A549 (cell line): ENCODE measurements at regions not wholly inside any gene's neighbourhood (a gene's known extent, or its start where the extent isn't known, plus 50 kb on each side); places are given as distances from the start of the nearest gene placed in this dataset.

Source experiments
- ATAC-seq, 2 experiments: fragments of 200-7000 bp in 1 of 2; fragments of >200 bp in 1 of 2; cut with Nextera tagmentation in 1 of 2; cut with Tn5 transposase in 1 of 2; 3 replicates each; pipeline versions ENCODE4 v1.8.0 to v1.9.1; 2018 to 2020; ENCODE audit warnings: mild to moderate bottlenecking in 1 of 2, moderate library complexity in 1 of 2
- CTCF ChIA-PET: fragments of 300-600 bp; sonication (Branson Sonifier 250); formaldehyde crosslinking; extraction: SDS; loops from one replicate; lab custom pipeline; 2021; ENCODE audit warnings: antibody characterized with exemption, inconsistent platforms; lab: Yijun Ruan, JAX
- POLR2A ChIA-PET: fragments of 350-600 bp; formaldehyde crosslinking; extraction: SDS; loops from one replicate; lab custom pipeline; 2021; ENCODE audit warnings: antibody characterized with exemption, inconsistent platforms; lab: Yijun Ruan, JAX
- DNase-seq, 2 experiments: peaks; one replicate each; pipeline versions ENCODE4 v3.0.0 to v3.0.0-alpha.2; 2011 to 2016; ENCODE audit warnings: low read depth in 1 of 2, low spot score in 1 of 2
- FAIRE-seq: peaks from 2 replicates; lab custom pipeline; 2011; peaks lifted over from hg19 to GRCh38; lab: Jason Lieb, UNC
- H3K27ac ChIP-seq, 2 experiments: fragments of >200 bp; sonication (Bioruptor Twin); formaldehyde crosslinking; 3 replicates each; pipeline ENCODE4 v1.5.1; 2016 to 2017
- H3K4me1 ChIP-seq: fragments of >200 bp; sonication (Bioruptor Twin); formaldehyde crosslinking; 3 replicates; pipeline ENCODE4 v1.6.1; 2016
- H3K4me2 ChIP-seq: fragments of >200 bp; sonication (Bioruptor Twin); formaldehyde crosslinking; 3 replicates; pipeline ENCODE4 v1.6.1; 2016
- H3K4me3 ChIP-seq: fragments of >200 bp; sonication (Bioruptor Twin); formaldehyde crosslinking; 3 replicates; pipeline ENCODE4 v1.5.1; 2016
- H3K9me3 ChIP-seq: fragments of >200 bp; sonication (Bioruptor Twin); formaldehyde crosslinking; 3 replicates; pipeline ENCODE4 v1.6.1; 2016
- BHLHE40 ChIP-seq: IDR thresholded peaks from 2 replicates; pipeline ENCODE4 v1.6.1; 2012; ENCODE audit warnings: low read depth, low read length, inconsistent platforms
- CBX2 ChIP-seq: fragments of 200-600 bp; sonication (generic); IDR thresholded peaks from 2 replicates; pipeline ENCODE4 v1.6.1; 2016; ENCODE audit warnings: low read depth, mild to moderate bottlenecking, borderline replicate concordance
- E2F6 ChIP-seq: IDR thresholded peaks from 2 replicates; pipeline ENCODE4 v1.6.1; 2012; ENCODE audit warnings: low read depth, borderline replicate concordance
- FOSB ChIP-seq: fragments of 250-450 bp; sonication (Bioruptor Pico); IDR thresholded peaks from 2 replicates; pipeline ENCODE4 v1.5.0; 2020; ENCODE audit warnings: mild to moderate bottlenecking, moderate library complexity
- FOSL2 ChIP-seq, 2 experiments: fragments of 450-650 bp in 1 of 2; fragments of >200 bp in 1 of 2; sonication (Bioruptor Twin) in 1 of 2; formaldehyde crosslinking; IDR thresholded peaks; 2 replicates each; pipeline versions ENCODE4 v1.5.0 to v1.6.1; 2016 to 2020; ENCODE audit warnings: mild to moderate bottlenecking in 1 of 2, moderate library complexity in 1 of 2
- GATA3 ChIP-seq: IDR thresholded peaks from 2 replicates; pipeline ENCODE4 v1.6.1; 2012; ENCODE audit warnings: borderline replicate concordance
- HDAC2 ChIP-seq: fragments of 200-600 bp; sonication (generic); IDR thresholded peaks from 2 replicates; pipeline ENCODE4 v1.6.1; 2016
- HOXB13 ChIP-seq: fragments of 250-450 bp; sonication (Bioruptor Pico); IDR thresholded peaks from 2 replicates; pipeline ENCODE4 v1.5.0; 2020; ENCODE audit warnings: low read depth, mild to moderate bottlenecking, moderate library complexity
- HOXB5 ChIP-seq: fragments of 250-450 bp; sonication (Bioruptor Pico); IDR thresholded peaks from 2 replicates; pipeline ENCODE4 v1.5.0; 2020; ENCODE audit warnings: mild to moderate bottlenecking, moderate library complexity
- JUNB ChIP-seq: fragments of >200 bp; sonication (Bioruptor Twin); formaldehyde crosslinking; IDR thresholded peaks from 2 replicates; pipeline ENCODE4 v1.6.1; 2016
- KDM1A ChIP-seq: fragments of 200-600 bp; sonication (generic); IDR thresholded peaks from 2 replicates; pipeline ENCODE4 v1.6.1; 2016; ENCODE audit warnings: low read depth, mild to moderate bottlenecking
- MAFK ChIP-seq: fragments of 450-650 bp; IDR thresholded peaks from 2 replicates; pipeline ENCODE4 v1.6.1; 2014; ENCODE audit not compliant: partially characterized antibody
- MYC ChIP-seq: IDR thresholded peaks from 2 replicates; pipeline ENCODE4 v1.6.1; 2012; ENCODE audit warnings: mild to moderate bottlenecking, inconsistent platforms, low read length, improper control_type of control experiment, borderline replicate concordance
- NFE2L2 ChIP-seq: fragments of 150-350 bp; conservative IDR thresholded peaks from 2 replicates; pipeline ENCODE4 v1.6.1; 2014; ENCODE audit warnings: low read length
- NR3C1 ChIP-seq: fragments of >200 bp; sonication (Bioruptor Twin); formaldehyde crosslinking; IDR thresholded peaks from 3 replicates; pipeline ENCODE4 v1.6.1; 2017
- POLR2AphosphoS2 ChIP-seq: conservative IDR thresholded peaks from 2 replicates; pipeline ENCODE4 v1.6.1; 2012; ENCODE audit warnings: low read length, improper control_type of control experiment, inconsistent platforms
- RAD21 ChIP-seq, 2 experiments: fragments of >200 bp in 1 of 2; sonication (Bioruptor Twin) in 1 of 2; formaldehyde crosslinking in 1 of 2; IDR thresholded peaks in 1 of 2; conservative IDR thresholded peaks in 1 of 2; 2 replicates in 1 of 2; 3 replicates in 1 of 2; pipeline ENCODE4 v1.6.1; 2012 to 2018; ENCODE audit warnings: inconsistent platforms in 1 of 2
- RCOR1 ChIP-seq: fragments of 150-350 bp; IDR thresholded peaks from 2 replicates; pipeline ENCODE4 v1.6.1; 2014; ENCODE audit warnings: antibody characterized with exemption, low read length, low read depth
- SREBF2 ChIP-seq: fragments of 450-650 bp; IDR thresholded peaks from 2 replicates; pipeline ENCODE4 v1.6.1; 2014; ENCODE audit warnings: mild to moderate bottlenecking, moderate library complexity
- ZC3H11A ChIP-seq: fragments of 450-650 bp; IDR thresholded peaks from 2 replicates; pipeline ENCODE4 v1.6.1; 2014; ENCODE audit warnings: antibody characterized with exemption, mild to moderate bottlenecking
- ZFP36 ChIP-seq: fragments of 450-650 bp; IDR thresholded peaks from 2 replicates; pipeline ENCODE4 v1.6.1; 2014; ENCODE audit warnings: borderline replicate concordance; ENCODE audit not compliant: partially characterized antibody
- WGBS: methylation state at CpG from one replicate; pipeline ENCODE4 v1.1.6; 2017; ENCODE audit errors: missing lambda C conversion rate; 5-methylcytosine and 5-hydroxymethylcytosine counted together
- TF ChIP-seq, protein P1 (sequence below): fragments of >200 bp; sonication (Bioruptor Twin); formaldehyde crosslinking; IDR thresholded peaks from 3 replicates; pipeline ENCODE4 v1.5.1; 2016
- TF ChIP-seq, protein P2 (sequence below): fragments of 250-450 bp; sonication (Bioruptor Pico); IDR thresholded peaks from 2 replicates; pipeline ENCODE4 v1.5.0; 2020; ENCODE audit warnings: low read depth, mild to moderate bottlenecking, moderate library complexity
- TF ChIP-seq, protein P3 (sequence below): fragments of >200 bp; sonication (Bioruptor Twin); formaldehyde crosslinking; IDR thresholded peaks from 2 replicates; pipeline ENCODE4 v1.6.1; 2016

DNA sequence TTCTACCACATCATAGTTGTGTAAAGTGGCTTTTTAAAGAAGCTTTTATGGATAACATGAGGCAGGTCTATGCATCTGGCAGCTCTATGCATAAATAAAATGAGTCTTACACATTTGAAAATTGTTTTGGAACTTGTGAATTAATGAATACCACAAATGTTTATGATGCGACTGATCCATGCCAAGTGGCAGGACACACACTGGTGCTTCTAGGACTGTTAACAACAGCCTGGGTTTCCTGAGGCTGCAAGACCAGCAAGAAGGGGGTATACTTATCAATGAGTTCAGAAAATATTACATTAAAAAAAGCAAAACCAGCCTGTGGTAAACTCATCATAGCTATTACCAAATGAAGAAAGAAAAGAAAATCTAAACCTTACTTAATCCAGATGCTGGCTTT, 212.9 kb upstream of the PDE10A start (continued):
- TF ChIP-seq HOXB13, result no peak
- no peak for TF ChIP-seq RAD21 (conservative IDR thresholded peaks at IDR 0.05 in 1 of 2, IDR thresholded peaks at IDR 0.05 in 1 of 2)
- no peak for TF ChIP-seq NR3C1
- no peak for TF ChIP-seq JUNB
- TF ChIP-seq, all 56 proteins: peak for 0

- POLR2A ChIA-PET, result no interaction called here
- no peak for FAIRE-seq
Measured at GRCh38 chr6:165873976-165874375, 210.9 kb upstream of the PDE10A start.

DNA sequence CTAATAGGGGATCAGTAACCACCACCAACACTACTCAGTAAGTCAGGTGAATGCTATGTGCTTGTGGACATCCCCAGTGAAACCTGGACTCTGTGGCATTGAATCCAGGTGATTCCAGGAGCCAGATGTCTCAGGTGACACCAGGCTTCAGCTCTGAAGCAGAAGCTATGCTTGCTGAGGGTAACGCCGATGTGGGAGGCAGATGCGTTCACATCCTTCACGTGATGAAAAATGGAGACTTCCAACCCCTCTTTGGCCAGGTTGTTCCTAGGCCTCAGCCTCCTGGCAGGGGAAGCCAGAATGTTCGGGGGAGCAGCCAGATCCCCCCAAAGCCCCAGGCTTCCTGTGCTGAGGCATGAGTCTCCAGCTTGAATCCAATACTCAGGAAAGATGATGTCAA, 209.8 kb upstream of the PDE10A start:
- peaks cover 11% of the 10 kb centered on the region; the same call in 2 of the 3 replicates for H3K9me3 ChIP-seq
- no peak; a peak in 1 of 6 replicates for ATAC-seq
- WGBS, result 94% methylated on average over 5 of the region's 5 CpGs
- no peak for TF ChIP-seq BHLHE40
- TF ChIP-seq, protein P1, sequence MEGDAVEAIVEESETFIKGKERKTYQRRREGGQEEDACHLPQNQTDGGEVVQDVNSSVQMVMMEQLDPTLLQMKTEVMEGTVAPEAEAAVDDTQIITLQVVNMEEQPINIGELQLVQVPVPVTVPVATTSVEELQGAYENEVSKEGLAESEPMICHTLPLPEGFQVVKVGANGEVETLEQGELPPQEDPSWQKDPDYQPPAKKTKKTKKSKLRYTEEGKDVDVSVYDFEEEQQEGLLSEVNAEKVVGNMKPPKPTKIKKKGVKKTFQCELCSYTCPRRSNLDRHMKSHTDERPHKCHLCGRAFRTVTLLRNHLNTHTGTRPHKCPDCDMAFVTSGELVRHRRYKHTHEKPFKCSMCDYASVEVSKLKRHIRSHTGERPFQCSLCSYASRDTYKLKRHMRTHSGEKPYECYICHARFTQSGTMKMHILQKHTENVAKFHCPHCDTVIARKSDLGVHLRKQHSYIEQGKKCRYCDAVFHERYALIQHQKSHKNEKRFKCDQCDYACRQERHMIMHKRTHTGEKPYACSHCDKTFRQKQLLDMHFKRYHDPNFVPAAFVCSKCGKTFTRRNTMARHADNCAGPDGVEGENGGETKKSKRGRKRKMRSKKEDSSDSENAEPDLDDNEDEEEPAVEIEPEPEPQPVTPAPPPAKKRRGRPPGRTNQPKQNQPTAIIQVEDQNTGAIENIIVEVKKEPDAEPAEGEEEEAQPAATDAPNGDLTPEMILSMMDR, result no peak
- DNase-seq, result no peak
- no peak overlapping the region for H3K27ac ChIP-seq
- ChIA-PET POLR2A (no interaction called here), CTCF (interaction anchor here (0.7 to 1.6 kb wide), 4 partner anchors 11 to 233 kb away, joined by 3 to 10 read pairs (median 6); no protein-coding TSS in a partner anchor)
- H3K4me2 ChIP-seq, result no peak overlapping the region
- H3K4me3 ChIP-seq, result no peak overlapping the region
- FAIRE-seq, result no peak
- H3K4me1 ChIP-seq, result no peaks in the 10 kb centered on the region

More at GRCh38 chr6:165873976-165874375, 210.9 kb upstream of the PDE10A start:
- Histone ChIP-seq H3K4me3 (no peak overlapping the region), H3K27ac (no peak overlapping the region), H3K4me1 (no peaks in the 10 kb centered on the region), H3K4me2 (no peak overlapping the region), H3K9me3 (peaks cover 11% of the 10 kb centered on the region; the same call in 2 of the 3 replicates)
- 93% methylated on average over 2 of the region's 2 CpGs for WGBS
- DNase-seq (no peak), ATAC-seq (no peak)
- CTCF ChIA-PET, result interaction anchor here (1.6 kb wide), 2 partner anchors 10 to 232 kb away, joined by 7 to 10 read pairs; no protein-coding TSS in a partner anchor
- TF ChIP-seq HDAC2 (no peak), ZC3H11A (no peak), MYC (no peak), NFE2L2 (no peak), CBX2 (no peak)

GRCh38 chr6:165872311-165872710, 209.3 kb upstream of the PDE10A start:
- CTCF ChIA-PET, result interaction anchor here (0.7 to 1.6 kb wide), 3 partner anchors 12 to 234 kb away, joined by 3 to 10 read pairs (median 7); no protein-coding TSS in a partner anchor

More at GRCh38 chr6:165872311-165872710, 209.3 kb upstream of the PDE10A start:
- FAIRE-seq, result no peak
- no peak overlapping the region for H3K4me3 ChIP-seq
- TF ChIP-seq ZFP36 (no peak), POLR2AphosphoS2 (no peak), RCOR1 (no peak), SREBF2 (no peak), ZC3H11A (no peak), KDM1A (no peak), GATA3 (no peak), E2F6 (no peak), FOSL2 (IDR thresholded peaks at IDR 0.05) (no peak), FOSL2 (CRISPR knock-in tag; IDR thresholded peaks at IDR 0.05) (no peak), BHLHE40 (no peak), MAFK (no peak), HOXB5 (CRISPR knock-in tag) (no peak), FOSB (no peak), HOXB13 (no peak)
- TF ChIP-seq, protein P2, sequence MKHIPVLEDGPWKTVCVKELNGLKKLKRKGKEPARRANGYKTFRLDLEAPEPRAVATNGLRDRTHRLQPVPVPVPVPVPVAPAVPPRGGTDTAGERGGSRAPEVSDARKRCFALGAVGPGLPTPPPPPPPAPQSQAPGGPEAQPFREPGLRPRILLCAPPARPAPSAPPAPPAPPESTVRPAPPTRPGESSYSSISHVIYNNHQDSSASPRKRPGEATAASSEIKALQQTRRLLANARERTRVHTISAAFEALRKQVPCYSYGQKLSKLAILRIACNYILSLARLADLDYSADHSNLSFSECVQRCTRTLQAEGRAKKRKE, result no peak
- TF ChIP-seq, protein P1, result no peak
- TF ChIP-seq, protein P3, sequence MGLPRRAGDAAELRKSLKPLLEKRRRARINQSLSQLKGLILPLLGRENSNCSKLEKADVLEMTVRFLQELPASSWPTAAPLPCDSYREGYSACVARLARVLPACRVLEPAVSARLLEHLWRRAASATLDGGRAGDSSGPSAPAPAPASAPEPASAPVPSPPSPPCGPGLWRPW, result no peak
- no peak overlapping the region for H3K4me2 ChIP-seq
- POLR2A ChIA-PET, result no interaction called here
- no peak overlapping the region for H3K27ac ChIP-seq
- DNase-seq, result no peak
- H3K4me1 ChIP-seq, result no peaks in the 10 kb centered on the region
- ATAC-seq, result peak in 1 of 2 experiments; percentile 46; a peak in 2 of 6 replicates
- 85% methylated on average over 3 of the region's 3 CpGs for WGBS
- H3K9me3 ChIP-seq, result peaks cover 11% of the 10 kb centered on the region; the same call in 2 of the 3 replicates
